OCI-LY7 (cell line): ENCODE measurements at regions not wholly inside any gene's neighbourhood (a gene's known extent, or its start where the extent isn't known, plus 50 kb on each side); places are given as distances from the start of the nearest gene placed in this dataset.

Source experiments
- BruUV-seq: library from RNA; stranded (reverse); fragments of 400-500 nt; replicated peaks from 2 replicates; lab custom pipeline; 2021; lab: Mats Ljungman, UMichigan
- CTCF ChIA-PET: fragments of 300-600 bp; sonication (Branson Sonifier 250); formaldehyde crosslinking; loops from one replicate; lab custom pipeline; 2022; ENCODE audit warnings: antibody characterized with exemption; ENCODE audit not compliant: unreplicated experiment; lab: Charles Lee
- POLR2A ChIA-PET: fragments of 300-600 bp; sonication (Branson Sonifier 250); formaldehyde crosslinking; loops from one replicate; lab custom pipeline; 2022; ENCODE audit warnings: antibody characterized with exemption; lab: Charles Lee
- DNase-seq: peaks from one replicate; pipeline ENCODE4 v3.0.0-alpha.2; 2015; ENCODE audit warnings: low spot score
- H2AFZ ChIP-seq: fragments of 200-600 bp; sonication (generic), shearing (Covaris generic); 2 replicates; pipeline ENCODE4 v1.6.1; 2014; ENCODE audit warnings: mild to moderate bottlenecking, antibody characterized with exemption, low read length, moderate library complexity
- H3K27ac ChIP-seq: fragments of 200-600 bp; sonication (generic); 2 replicates; pipeline ENCODE4 v1.5.1; 2014; ENCODE audit warnings: mixed run types, low read depth, mild to moderate bottlenecking, moderate library complexity, low read length, inconsistent platforms; ENCODE audit not compliant: poor library complexity, severe bottlenecking
- H3K36me3 ChIP-seq: fragments of 200-600 bp; sonication (generic); 2 replicates; pipeline ENCODE4 v1.6.1; 2014; ENCODE audit warnings: mild to moderate bottlenecking, antibody characterized with exemption, low read length, moderate library complexity, mixed read lengths; ENCODE audit not compliant: insufficient read depth
- H3K4me1 ChIP-seq: fragments of 200-600 bp; sonication (generic); 2 replicates; pipeline ENCODE4 v1.5.1; 2014; ENCODE audit warnings: mild to moderate bottlenecking, low read length; ENCODE audit not compliant: insufficient read depth, poor library complexity, severe bottlenecking
- H3K4me2 ChIP-seq: fragments of 200-600 bp; sonication (generic); 2 replicates; pipeline ENCODE4 v1.6.1; 2014; ENCODE audit warnings: mild to moderate bottlenecking, low read length
- H3K4me3 ChIP-seq: fragments of 200-600 bp; sonication (generic); 2 replicates; pipeline ENCODE4 v1.5.1; 2014; ENCODE audit warnings: mild to moderate bottlenecking, low read depth, low read length; ENCODE audit not compliant: poor library complexity, severe bottlenecking
- H3K79me2 ChIP-seq: fragments of 200-600 bp; sonication (generic); 2 replicates; pipeline ENCODE4 v1.6.1; 2016; ENCODE audit warnings: low read depth, mild to moderate bottlenecking, low read length, moderate library complexity, mixed read lengths; ENCODE audit not compliant: insufficient read depth
- H3K9me2 ChIP-seq: fragments of 200-600 bp; sonication (generic); 2 replicates; pipeline ENCODE4 v1.6.1; 2016; ENCODE audit warnings: mild to moderate bottlenecking, low read length, mixed read lengths; ENCODE audit not compliant: insufficient read depth
- H3K9me3 ChIP-seq: fragments of 200-600 bp; sonication (generic); 2 replicates; pipeline ENCODE4 v1.6.1; 2014; ENCODE audit warnings: mild to moderate bottlenecking, mixed run types, low read length, mixed read lengths
- H4K20me1 ChIP-seq: fragments of 200-600 bp; sonication (generic); 2 replicates; pipeline ENCODE4 v1.6.1; 2014; ENCODE audit warnings: mild to moderate bottlenecking, antibody characterized with exemption, low read length, moderate library complexity, mixed read lengths; ENCODE audit not compliant: insufficient read depth
- CTCF ChIP-seq: fragments of 200-600 bp; sonication (generic); conservative IDR thresholded peaks from 2 replicates; pipeline ENCODE4 v1.5.1; 2014; ENCODE audit warnings: mild to moderate bottlenecking, antibody characterized with exemption, low read length, moderate library complexity, mixed read lengths
- EZH2phosphoT487 ChIP-seq: fragments of 200-600 bp; sonication (generic); IDR thresholded peaks from 2 replicates; pipeline ENCODE4 v1.6.1; 2018; ENCODE audit warnings: low read depth, borderline replicate concordance, mild to moderate bottlenecking, mixed run types, antibody characterized with exemption, low read length, moderate library complexity, mixed read lengths
- intact Hi-C: fragments of 100-400 bp; cut with micrococcal nuclease; formaldehyde crosslinking; loops from one replicate; pipeline ENCODE4 v1.10.0; 2022; ENCODE audit not compliant: unreplicated experiment

GRCh38 chr6:141452354-141452686, 680.4 kb upstream of the GJE1 start:
- no peaks in the 10 kb centered on the region for H4K20me1 ChIP-seq
- H3K9me3 ChIP-seq, result no peaks in the 10 kb centered on the region
- no peak overlapping the region for H3K4me2 ChIP-seq
- intact Hi-C loops, result no loop called here
- POLR2A ChIA-PET, result interaction anchor here (0.6 to 1.0 kb wide), 3 partner anchors 32 to 904 kb away, joined by 3 to 4 read pairs (median 3); no protein-coding TSS in a partner anchor
- H3K9me2 ChIP-seq, result no peaks in the 10 kb centered on the region
- CTCF ChIA-PET, result no interaction called here
- H3K4me1 ChIP-seq, result no peaks in the 10 kb centered on the region
- no peak for DNase-seq
- no peaks in the 10 kb centered on the region for H3K36me3 ChIP-seq
- no TSS peak for BruUV-seq
- H3K27ac ChIP-seq, result no peak overlapping the region
- no peaks in the 10 kb centered on the region for H3K79me2 ChIP-seq
- no peak for TF ChIP-seq EZH2phosphoT487
- TF ChIP-seq CTCF, result no peak
- H3K4me3 ChIP-seq, result no peak overlapping the region
- H2AFZ ChIP-seq, result no peak overlapping the region

- CTCF ChIA-PET, result no interaction called here
- Histone ChIP-seq H3K9me2 (no peaks in the 10 kb centered on the region), H3K36me3 (no peaks in the 10 kb centered on the region), H2AFZ (no peak overlapping the region), H3K4me1 (no peaks in the 10 kb centered on the region), H3K4me3 (no peak overlapping the region), H3K4me2 (no peak overlapping the region), H4K20me1 (no peaks in the 10 kb centered on the region), H3K79me2 (no peaks in the 10 kb centered on the region), H3K9me3 (no peaks in the 10 kb centered on the region), H3K27ac (no peak overlapping the region)
- intact Hi-C loops, result no loop called here
- DNase-seq, result no peak
- POLR2A ChIA-PET, result interaction anchor here (0.6 to 1.0 kb wide), 3 partner anchors 31 to 903 kb away, joined by 3 to 4 read pairs (median 3); no protein-coding TSS in a partner anchor
- TF ChIP-seq EZH2phosphoT487, result no peak
- no peak for TF ChIP-seq CTCF
- no TSS peak for BruUV-seq
Observed at GRCh38 chr6:141451511-141452353, 681.0 kb upstream of the GJE1 start.

- no TSS peak for BruUV-seq
Observed at GRCh38 chr6:141451181-141451510, 681.6 kb upstream of the GJE1 start.

More at GRCh38 chr6:141451181-141451510, 681.6 kb upstream of the GJE1 start:
- no peaks in the 10 kb centered on the region for H3K36me3 ChIP-seq
- no peaks in the 10 kb centered on the region for H3K79me2 ChIP-seq
- H2AFZ ChIP-seq, result no peak overlapping the region
- POLR2A ChIA-PET, result no interaction called here
- TF ChIP-seq EZH2phosphoT487 (no peak), CTCF (no peak)
- no peak overlapping the region for H3K27ac ChIP-seq
- CTCF ChIA-PET, result no interaction called here
- no peaks in the 10 kb centered on the region for H3K9me3 ChIP-seq
- intact Hi-C loops, result no loop called here
- H3K9me2 ChIP-seq, result no peaks in the 10 kb centered on the region
- no peak overlapping the region for H3K4me2 ChIP-seq
- no peak overlapping the region for H3K4me3 ChIP-seq
- DNase-seq, result no peak
- no peaks in the 10 kb centered on the region for H3K4me1 ChIP-seq
- H4K20me1 ChIP-seq, result no peaks in the 10 kb centered on the region
